A172 (cell line): ENCODE measurements at regions not wholly inside any gene's neighbourhood (a gene's known extent, or its start where the extent isn't known, plus 50 kb on each side); places are given as distances from the start of the nearest gene placed in this dataset.
"Not testable (repeated sequence)": the region's sequence is repeated elsewhere in the genome, so short reads cannot be mapped to it uniquely, and the experiment has no call there.

Experiments used
- DNase-seq: peaks from one replicate; pipeline ENCODE4 v3.0.0-alpha.2; 2015; ENCODE audit warnings: low spot score

DNA sequence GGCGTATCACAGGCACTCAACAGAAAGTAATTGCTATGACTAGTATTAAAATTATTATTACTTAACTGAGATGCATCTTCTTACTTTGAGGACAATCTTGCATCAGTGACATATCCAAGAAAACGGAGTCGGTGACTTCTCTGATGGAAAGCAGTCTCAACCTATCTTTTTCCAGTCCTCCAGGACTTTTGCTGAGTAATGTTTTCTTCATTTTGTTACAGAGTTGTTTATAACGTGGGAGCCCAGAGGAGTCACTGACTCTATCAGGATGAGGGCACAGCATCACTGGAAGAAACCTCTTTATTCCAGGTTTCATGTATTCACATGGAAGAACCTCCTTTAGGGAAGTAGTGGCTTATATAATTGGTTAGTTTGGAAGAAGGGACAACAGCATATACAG is 51.5 kb upstream of the MELK start:
- DNase-seq, result no peak

DNA sequence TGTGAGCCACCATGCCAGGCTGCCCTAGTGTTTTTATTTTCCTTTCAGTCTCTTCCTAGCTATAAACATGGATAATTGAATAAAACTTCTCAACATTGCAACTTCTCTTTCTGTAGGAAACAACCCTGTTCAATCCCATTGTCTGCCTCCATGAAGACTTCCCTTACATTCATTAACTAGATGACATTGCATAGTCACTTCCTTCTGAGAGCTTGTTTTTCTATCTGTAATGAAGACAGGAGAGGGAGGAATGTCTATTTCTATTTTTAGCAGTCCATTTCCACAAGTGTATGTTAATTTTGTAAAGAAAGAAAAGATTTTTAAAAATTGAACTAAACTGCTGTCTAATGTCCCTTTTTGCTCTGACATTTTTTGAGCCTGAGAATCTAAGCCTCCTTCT is 55.6 kb upstream of the MELK start:
- no peak for DNase-seq

GRCh38 chr9:36504156-36504555 is 68.5 kb upstream of the MELK start:
- no peak for DNase-seq

- no peak for DNase-seq
These were observed 69.3 kb upstream of the MELK start for GRCh38 chr9:36503172-36504088.

DNA sequence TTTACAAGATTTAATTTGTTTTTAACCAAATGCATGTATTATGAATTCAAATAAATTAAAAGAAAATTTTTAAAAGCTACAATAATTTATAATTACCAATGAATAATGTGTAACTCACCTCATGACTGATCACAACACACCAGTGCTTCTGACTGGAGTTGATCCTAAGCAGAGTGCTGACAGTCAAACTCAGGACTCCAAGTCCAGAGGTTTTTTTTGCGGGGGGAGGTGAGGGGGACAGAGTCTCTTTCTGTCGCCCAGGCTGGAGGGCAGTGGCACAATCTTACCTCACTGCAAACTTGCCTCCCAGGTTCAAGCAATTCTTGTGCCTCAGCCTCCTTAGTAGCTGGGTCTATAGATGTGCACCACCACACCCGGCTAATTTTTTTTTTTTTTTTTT is 71.0 kb upstream of the MELK start:
- no peak for DNase-seq

DNA sequence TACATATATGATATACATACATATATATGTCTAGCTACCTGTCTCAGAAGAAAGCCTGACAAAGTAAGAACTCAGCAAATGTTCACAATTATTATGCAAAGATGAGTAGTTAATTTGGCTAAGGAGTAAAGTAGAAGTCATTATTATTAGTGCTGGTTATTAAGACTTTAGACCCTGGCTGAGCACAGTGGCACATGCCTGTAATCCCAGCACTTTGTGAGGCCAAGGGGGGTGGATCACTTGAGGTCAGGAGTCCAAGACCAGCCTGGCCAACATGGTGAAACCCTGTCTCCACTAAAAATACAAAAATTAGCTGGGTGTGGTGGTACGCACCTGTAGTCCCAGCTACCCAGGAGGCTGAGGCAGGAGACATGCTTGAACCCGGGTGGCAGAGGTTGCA is 71.8 kb upstream of the MELK start:
- DNase-seq, result not testable (repeated sequence)

- DNase-seq, result no peak
These were observed 73.4 kb upstream of the MELK start for GRCh38 chr9:36499174-36499890.

GRCh38 chr9:36493564-36493963 is 79.1 kb upstream of the MELK start:
- not testable (repeated sequence) for DNase-seq

- no peak for DNase-seq
These were observed 79.8 kb upstream of the MELK start for GRCh38 chr9:36492865-36493264.

DNA sequence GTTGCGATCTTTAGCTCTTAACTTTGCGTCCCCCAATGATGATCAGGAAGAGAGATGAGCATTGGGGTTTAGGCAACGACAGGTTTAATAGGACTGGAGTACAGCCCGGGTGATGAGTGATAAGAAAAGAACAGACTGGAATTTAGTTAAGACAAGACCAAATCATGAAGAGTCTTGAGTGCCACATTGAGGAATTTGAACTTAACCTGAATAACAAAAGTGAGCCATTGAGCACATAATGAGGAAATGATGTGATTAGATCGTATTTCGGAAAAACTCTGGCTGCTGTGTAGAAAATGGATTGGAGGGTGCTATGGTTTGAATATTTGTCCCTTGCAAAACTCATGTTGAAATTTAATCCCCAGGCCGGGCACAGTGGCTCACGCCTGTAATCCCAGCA is 83.2 kb upstream of the MELK start:
- DNase-seq, result no peak

DNA sequence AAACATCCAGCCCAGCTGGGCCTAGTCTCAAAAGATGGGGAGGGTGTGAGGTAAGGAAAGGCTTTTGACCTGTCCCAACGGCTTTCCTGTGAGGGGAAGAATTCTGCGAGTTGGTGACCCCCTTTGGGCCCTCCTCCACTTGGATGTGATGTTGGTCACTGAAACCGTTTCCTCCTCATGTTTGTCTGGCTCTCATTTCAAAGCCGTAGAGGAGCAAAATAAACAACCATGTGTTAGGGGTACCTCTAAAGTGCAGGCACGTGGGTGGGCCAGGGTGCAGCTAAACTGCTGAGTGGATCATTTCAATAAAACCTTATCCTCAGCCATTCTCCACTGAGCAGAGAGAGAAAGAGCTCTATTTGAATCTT is 84.3 kb upstream of the MELK start:
- DNase-seq, result no peak

DNA sequence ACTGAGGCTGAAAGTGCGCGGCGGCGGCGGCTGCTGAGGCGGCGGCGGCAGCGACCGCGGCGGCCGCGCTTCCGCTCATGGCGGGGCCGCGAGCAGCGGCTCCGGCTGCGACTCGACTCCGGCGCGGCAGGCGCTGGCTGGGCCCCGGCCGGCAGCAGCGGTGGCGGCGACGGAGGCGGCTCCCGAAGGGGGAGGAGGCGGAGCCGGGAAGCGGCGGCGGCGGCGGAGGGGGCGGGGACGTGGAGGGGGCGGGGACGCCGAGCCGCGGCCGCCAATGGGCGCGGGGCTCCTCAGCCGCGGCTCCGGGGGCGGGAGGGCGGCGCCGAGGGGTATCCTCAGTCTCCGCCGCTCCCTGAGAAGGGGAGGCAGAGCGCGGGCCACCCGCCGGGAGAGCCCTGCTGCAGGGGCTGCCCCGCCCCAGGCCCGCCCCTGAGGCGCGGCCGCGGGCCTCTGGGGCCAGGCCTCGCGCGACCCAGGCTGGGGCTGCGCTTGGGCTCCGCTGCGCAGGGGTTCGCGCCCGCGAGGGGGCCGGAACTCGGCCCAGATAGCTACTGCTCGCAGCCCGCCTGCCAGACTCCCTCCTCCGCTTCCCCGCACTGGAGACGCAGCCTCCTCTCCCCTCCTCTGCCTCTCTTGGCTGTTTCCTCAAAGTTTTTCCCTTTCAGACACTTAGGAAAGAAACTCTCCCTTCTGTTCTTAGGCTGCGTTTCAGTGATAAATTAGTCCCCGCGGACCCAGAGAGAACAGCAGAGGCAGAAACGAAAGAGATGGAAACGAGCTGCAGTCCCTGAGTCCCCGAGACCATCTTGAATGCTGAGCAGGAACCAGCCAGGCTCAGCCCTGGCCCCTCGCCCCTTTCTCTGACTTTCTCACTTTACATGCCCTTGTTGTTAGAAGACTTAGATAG is 85.0 kb upstream of the MELK start:
- DNase-seq, result peak; percentile 77

GRCh38 chr9:36486933-36487481 is 85.7 kb upstream of the MELK start:
- DNase-seq, result peak; percentile 14

DNA sequence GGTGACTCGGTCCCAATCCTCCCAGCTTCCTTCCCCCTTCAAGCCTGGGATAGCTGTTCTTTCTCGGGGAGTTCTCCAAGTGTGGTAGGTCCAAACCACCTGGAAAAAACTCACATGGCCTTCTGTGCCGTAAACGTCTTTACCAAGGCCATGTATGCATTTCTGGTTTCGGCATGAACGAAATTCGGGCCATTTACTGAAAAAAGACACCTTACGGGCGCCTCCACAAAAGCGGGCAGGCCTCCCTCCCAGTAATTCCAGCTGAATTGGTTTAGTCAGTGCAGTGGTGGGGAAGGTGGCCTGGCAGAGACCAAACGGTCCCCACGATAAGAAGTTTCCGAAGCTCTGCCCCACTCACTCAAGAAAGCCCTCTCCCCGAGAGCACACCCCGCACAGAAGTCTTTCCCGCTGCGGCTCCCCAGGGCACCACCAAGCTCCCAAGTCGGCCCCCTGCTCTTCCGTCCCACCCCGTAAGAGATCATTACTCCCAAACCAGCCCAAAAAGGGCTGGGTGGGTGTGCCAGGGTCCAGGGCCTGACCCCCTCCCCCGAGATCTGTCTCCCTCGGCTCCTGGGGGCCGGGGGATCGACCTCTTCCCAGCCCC is 86.3 kb upstream of the MELK start:
- peak; percentile 6 for DNase-seq

GRCh38 chr9:36485647-36486328 is 85.7 kb upstream of the RNF38 start:
- DNase-seq, result peak; percentile 3

DNA sequence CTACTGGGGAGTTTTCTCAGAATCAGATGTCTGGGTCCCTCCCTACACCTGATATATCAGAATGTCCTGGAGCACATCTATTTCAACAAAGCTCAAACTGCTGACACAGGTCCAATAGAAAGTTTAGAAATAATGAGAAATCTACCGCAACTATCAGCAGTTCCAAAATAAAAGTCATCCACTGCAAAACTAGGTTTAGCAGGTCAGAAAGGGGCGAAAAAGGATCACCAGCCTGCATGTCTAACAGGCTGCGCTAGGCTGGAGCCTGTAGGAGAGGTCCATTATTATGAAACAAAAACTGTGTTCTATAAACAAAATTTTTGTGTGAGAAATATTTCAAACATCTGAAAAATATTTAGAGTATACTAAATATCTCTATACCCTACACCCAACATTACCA is 84.1 kb upstream of the RNF38 start:
- no peak for DNase-seq

DNA sequence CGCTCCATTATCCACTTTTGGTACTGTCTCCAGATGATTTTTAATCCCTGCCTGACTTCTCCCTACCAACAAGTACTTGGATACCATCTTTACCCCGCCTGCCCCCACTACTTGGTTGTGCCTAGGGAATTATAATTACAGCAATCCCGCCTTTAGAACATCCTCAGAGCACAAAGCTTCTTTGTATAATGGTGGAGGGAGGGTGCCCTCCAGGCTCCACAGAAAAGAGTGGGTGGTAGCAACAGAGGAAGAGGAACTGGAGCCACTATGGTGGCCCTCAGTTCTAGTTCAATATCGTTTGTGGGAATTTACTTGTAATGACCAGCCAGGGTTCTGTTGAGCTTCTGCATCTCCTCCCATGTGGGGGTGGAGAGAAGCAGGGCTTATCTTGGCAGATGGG is 79.0 kb upstream of the RNF38 start:
- DNase-seq, result no peak

DNA sequence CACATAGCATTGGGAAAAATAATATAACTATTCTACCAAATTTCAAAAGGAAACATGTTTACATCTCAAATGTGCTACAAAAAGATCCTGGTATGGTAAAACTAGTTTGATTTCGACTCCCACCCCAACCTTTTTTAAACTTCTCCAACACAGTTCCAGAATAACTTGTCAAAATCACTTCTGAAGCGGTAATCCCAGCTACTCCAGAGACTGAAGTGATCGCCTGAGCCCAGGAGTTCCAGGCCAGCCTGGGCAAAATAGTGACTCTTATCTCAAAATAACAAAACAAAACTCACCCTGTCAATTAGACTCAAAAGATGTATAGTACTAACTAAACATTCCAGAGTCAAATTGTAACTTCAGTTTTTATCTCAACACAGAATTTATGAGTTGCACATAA is 71.3 kb upstream of the RNF38 start:
- DNase-seq, result no peak

- DNase-seq, result peak; percentile 61
These were observed 70.7 kb upstream of the RNF38 start for GRCh38 chr9:36470643-36471290.

DNA sequence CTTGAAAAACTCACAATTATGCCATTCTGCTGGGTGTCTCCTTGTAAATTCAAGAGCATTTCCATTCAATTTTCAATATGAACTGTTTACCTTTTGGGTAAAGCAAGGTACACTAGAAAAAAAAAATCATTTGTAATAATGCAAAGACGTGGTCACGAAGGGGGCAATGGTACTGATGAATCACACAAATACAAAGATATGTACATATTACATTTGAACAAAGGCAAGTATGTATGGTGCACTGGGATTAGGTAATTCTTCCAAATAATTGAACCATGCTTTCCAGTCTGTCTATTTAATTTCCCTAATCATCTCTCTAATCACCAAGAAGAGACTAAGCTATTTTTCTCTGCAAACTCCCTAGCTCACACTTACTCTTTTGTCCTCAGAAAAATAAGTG is 63.4 kb upstream of the RNF38 start:
- DNase-seq, result no peak
